K562 (cell line): ENCODE measurements at regions not wholly inside any gene's neighbourhood (a gene's known extent, or its start where the extent isn't known, plus 50 kb on each side); places are given as distances from the start of the nearest gene placed in this dataset.

Experiments used
- NFYB ChIP-seq: IDR thresholded peaks from 2 replicates; pipeline ENCODE4 v1.6.1; 2011; ENCODE audit warnings: mild to moderate bottlenecking, moderate library complexity; ENCODE audit not compliant: insufficient read length; ENCODE audit errors: extremely low read depth
- ZNF23 ChIP-seq: fragments of 250-450 bp; sonication (Bioruptor Pico); IDR thresholded peaks from 2 replicates; pipeline ENCODE4 v1.4.0; 2020; ENCODE audit warnings: mild to moderate bottlenecking
- TF ChIP-seq, protein P1 (sequence below), 3 experiments: IDR thresholded peaks in 2 of 3; conservative IDR thresholded peaks in 1 of 3; 2 replicates each; pipeline ENCODE4 v1.5.1; 2011 to 2012; ENCODE audit warnings: low read length in 3 of 3, mild to moderate bottlenecking in 3 of 3, control low read depth in 2 of 3, improper control_type of control experiment in 1 of 3, inconsistent platforms in 1 of 3, low read depth in 1 of 3, mixed read lengths in 1 of 3, moderate library complexity in 1 of 3; ENCODE audit not compliant: insufficient read depth in 2 of 3
- TF ChIP-seq, protein P2 (sequence below), 2 experiments: fragments of 450-650 bp; IDR thresholded peaks; 2 replicates each; pipeline ENCODE4 v1.6.1; 2016; ENCODE audit warnings: mild to moderate bottlenecking in 2 of 2, borderline replicate concordance in 1 of 2, low read depth in 1 of 2, moderate library complexity in 1 of 2
- TF ChIP-seq, protein P3 (sequence below): fragments of 450-650 bp; formaldehyde crosslinking; IDR thresholded peaks from 2 replicates; pipeline ENCODE4 v1.4.0; 2020; ENCODE audit warnings: mild to moderate bottlenecking, mixed read lengths

DNA sequence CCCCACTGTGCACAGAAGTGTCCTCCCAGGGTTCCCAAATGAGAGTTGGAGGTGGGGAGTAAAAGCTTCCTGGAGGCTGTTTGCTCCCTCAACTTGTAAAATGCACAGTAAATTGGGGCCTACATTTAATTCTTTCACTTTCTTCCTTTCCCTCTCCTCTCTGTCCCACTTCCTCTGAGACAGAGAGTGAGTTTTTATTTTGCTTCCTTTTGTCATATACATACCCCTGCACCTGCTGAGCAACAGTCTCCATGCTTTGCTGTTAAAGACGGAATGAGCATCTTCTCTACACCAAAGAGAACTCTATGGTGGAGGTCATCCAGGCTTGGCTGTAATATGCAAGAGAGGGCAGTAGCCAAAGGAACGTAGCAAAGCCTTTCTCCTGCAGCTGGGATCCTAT is 79.3 kb upstream of the VAV3 start:
- TF ChIP-seq, protein P1, sequence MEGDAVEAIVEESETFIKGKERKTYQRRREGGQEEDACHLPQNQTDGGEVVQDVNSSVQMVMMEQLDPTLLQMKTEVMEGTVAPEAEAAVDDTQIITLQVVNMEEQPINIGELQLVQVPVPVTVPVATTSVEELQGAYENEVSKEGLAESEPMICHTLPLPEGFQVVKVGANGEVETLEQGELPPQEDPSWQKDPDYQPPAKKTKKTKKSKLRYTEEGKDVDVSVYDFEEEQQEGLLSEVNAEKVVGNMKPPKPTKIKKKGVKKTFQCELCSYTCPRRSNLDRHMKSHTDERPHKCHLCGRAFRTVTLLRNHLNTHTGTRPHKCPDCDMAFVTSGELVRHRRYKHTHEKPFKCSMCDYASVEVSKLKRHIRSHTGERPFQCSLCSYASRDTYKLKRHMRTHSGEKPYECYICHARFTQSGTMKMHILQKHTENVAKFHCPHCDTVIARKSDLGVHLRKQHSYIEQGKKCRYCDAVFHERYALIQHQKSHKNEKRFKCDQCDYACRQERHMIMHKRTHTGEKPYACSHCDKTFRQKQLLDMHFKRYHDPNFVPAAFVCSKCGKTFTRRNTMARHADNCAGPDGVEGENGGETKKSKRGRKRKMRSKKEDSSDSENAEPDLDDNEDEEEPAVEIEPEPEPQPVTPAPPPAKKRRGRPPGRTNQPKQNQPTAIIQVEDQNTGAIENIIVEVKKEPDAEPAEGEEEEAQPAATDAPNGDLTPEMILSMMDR (IDR thresholded peaks at IDR 0.05 in 2 of 3, conservative IDR thresholded peaks at IDR 0.05 in 1 of 3; ENCODE audit: insufficient read depth in 2 of 3, low read depth in 1 of 3, low read length in 3 of 3), result no peak
- TF ChIP-seq, protein P2, sequence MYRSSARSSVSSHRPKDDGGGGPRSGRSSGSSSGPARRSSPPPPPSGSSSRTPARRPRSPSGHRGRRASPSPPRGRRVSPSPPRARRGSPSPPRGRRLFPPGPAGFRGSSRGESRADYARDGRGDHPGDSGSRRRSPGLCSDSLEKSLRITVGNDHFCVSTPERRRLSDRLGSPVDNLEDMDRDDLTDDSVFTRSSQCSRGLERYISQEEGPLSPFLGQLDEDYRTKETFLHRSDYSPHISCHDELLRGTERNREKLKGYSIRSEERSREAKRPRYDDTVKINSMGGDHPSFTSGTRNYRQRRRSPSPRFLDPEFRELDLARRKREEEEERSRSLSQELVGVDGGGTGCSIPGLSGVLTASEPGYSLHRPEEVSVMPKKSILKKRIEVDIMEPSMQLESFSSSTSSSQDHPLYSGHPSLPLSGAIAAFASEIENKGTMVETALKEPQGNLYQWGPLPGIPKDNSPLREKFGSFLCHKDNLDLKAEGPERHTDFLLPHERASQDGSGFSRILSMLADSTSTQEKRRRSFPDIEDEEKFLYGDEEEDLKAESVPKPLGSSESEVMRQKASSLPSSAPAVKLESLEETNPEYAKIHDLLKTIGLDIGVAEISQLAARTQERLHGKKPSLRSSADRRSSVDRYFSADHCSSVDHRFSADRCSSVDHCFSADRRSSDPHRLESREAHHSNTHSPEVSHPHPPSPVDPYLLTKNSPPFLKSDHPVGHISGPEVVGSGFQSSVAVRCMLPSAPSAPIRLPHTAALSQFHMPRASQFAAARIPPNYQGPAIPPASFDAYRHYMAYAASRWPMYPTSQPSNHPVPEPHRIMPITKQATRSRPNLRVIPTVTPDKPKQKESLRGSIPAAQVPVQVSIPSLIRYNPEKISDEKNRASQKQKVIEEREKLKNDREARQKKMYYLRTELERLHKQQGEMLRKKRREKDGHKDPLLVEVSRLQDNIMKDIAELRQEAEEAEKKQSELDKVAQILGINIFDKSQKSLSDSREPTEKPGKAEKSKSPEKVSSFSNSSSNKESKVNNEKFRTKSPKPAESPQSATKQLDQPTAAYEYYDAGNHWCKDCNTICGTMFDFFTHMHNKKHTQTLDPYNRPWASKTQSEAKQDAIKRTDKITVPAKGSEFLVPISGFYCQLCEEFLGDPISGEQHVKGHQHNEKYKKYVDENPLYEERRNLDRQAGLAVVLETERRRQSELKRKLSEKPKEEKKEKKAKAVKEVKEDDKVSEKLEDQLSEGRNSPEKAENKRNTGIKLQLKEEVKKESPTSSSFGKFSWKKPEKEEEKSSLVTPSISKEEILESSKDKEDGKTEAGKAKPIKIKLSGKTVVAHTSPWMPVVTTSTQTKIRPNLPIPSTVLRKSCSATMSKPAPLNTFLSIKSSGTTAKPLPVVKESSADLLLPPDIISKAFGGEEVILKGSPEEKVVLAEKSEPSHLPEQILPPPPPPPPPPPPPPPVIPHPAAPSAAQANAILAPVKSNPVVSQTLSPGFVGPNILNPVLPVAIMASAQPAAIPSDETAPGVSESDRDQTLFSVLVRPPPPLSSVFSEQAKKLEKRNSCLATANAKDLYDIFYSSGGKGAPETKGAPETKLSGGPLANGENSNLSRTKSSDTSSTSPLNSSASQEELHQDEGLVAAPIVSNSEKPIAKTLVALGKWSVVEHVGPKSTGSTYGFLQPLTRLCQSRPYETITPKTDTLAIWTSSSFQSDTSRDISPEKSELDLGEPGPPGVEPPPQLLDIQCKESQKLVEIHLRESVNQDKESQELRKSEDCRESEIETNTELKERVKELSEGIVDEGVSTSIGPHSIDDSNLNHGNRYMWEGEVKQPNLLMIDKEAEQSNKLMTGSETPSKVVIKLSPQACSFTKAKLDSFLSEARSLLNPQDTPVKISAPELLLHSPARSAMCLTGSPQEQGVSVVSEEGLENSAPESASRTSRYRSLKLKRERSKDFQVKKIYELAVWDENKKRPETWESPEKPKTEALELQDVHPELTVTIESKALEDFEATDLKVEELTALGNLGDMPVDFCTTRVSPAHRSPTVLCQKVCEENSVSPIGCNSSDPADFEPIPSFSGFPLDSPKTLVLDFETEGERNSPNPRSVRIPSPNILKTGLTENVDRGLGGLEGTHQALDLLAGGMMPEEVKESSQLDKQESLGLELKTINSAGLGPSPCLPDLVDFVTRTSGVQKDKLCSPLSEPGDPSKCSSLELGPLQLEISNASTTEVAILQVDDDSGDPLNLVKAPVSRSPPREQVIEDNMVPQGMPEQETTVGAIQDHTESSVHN (IDR thresholded peaks at IDR 0.05; ENCODE audit: borderline replicate concordance in 1 of 2, low read depth in 1 of 2), result no peak
- no peak for TF ChIP-seq NFYB
- TF ChIP-seq ZNF23 (CRISPR knock-in tag), result no peak
- TF ChIP-seq, protein P3, sequence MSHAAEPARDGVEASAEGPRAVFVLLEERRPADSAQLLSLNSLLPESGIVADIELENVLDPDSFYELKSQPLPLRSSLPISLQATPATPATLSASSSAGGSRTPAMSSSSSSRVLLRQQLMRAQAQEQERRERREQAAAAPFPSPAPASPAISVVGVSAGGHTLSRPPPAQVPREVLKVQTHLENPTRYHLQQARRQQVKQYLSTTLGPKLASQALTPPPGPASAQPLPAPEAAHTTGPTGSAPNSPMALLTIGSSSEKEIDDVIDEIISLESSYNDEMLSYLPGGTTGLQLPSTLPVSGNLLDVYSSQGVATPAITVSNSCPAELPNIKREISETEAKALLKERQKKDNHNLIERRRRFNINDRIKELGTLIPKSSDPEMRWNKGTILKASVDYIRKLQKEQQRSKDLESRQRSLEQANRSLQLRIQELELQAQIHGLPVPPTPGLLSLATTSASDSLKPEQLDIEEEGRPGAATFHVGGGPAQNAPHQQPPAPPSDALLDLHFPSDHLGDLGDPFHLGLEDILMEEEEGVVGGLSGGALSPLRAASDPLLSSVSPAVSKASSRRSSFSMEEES (CRISPR knock-in tag), result no peak
